ENCODE measurements at regions not wholly inside any gene's neighbourhood (a gene's known extent, or its start where the extent isn't known, plus 50 kb on each side); places are given as distances from the start of the nearest gene placed in this dataset.

GRCh38 chr6:119686644-119687043, 337.1 kb upstream of the MAN1A1 start:
- TF ChIP-seq, protein P1, sequence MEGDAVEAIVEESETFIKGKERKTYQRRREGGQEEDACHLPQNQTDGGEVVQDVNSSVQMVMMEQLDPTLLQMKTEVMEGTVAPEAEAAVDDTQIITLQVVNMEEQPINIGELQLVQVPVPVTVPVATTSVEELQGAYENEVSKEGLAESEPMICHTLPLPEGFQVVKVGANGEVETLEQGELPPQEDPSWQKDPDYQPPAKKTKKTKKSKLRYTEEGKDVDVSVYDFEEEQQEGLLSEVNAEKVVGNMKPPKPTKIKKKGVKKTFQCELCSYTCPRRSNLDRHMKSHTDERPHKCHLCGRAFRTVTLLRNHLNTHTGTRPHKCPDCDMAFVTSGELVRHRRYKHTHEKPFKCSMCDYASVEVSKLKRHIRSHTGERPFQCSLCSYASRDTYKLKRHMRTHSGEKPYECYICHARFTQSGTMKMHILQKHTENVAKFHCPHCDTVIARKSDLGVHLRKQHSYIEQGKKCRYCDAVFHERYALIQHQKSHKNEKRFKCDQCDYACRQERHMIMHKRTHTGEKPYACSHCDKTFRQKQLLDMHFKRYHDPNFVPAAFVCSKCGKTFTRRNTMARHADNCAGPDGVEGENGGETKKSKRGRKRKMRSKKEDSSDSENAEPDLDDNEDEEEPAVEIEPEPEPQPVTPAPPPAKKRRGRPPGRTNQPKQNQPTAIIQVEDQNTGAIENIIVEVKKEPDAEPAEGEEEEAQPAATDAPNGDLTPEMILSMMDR (IDR thresholded peaks at IDR 0.05; ENCODE audit: control insufficient read depth, extremely low read depth, insufficient read depth), result no peak
- DNase-seq (ENCODE audit: low read depth), result no peak
- no peak overlapping the region for H3K4me3 ChIP-seq (ENCODE audit: low read depth, low read length)

- TF ChIP-seq, protein P1 (IDR thresholded peaks at IDR 0.05; ENCODE audit: control insufficient read depth, extremely low read depth, insufficient read depth), result no peak
- DNase-seq (ENCODE audit: low read depth), result no peak
- no peak overlapping the region for H3K4me3 ChIP-seq (ENCODE audit: low read depth, low read length)
These were observed 336.7 kb upstream of the MAN1A1 start for GRCh38 chr6:119686240-119686639.

DNA sequence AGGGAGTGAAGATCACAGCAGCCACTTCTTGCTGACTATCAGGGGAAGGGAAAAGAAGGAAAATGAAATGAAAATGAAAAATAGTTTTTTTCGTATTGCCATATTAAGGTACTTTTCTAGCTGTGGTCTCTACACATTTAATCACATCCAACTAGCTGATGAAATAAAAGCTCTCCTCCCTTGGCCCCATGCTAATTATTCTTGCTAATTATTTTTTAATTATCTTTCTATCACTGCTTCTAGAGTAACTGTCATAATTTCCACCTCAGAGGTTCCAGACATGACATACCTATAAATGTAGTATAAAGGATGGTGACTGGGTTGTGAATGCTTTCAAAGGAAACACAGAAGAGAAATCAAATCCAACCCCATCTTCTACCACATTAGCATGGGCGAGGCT, 334.1 kb upstream of the MAN1A1 start:
- H3K4me3 ChIP-seq (ENCODE audit: low read depth, low read length), result no peak overlapping the region
- TF ChIP-seq, protein P1 (IDR thresholded peaks at IDR 0.05; ENCODE audit: control insufficient read depth, extremely low read depth, insufficient read depth), result no peak
- no peak for DNase-seq (ENCODE audit: low read depth)

- DNase-seq (ENCODE audit: low read depth), result peak; percentile 75
- TF ChIP-seq, protein P1 (IDR thresholded peaks at IDR 0.05; ENCODE audit: control insufficient read depth, extremely low read depth, insufficient read depth), result no peak
These were observed 333.5 kb upstream of the MAN1A1 start for GRCh38 chr6:119683031-119683430.

DNA sequence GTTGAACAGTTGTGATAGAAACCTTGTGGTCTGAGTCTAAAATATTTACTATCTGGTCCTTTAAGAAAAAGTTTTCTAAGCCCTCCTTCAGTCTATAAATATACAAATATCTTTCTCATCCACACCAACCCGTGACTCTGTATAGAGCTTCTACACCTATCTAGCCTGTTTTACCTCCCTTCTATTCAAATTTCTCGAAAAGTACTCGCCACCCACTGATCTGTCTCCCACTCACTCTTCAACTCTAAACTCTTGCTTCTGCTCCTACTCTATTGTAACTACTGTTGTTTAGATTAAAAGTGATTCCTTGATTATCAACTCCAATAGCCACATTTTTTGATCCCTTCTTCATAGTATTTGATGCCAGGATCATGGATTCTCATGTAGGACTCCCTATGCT, 329.4 kb upstream of the MAN1A1 start:
- H3K4me3 ChIP-seq (ENCODE audit: low read depth, low read length), result no peak overlapping the region
- no peak for DNase-seq (ENCODE audit: low read depth)
- TF ChIP-seq, protein P1 (IDR thresholded peaks at IDR 0.05; ENCODE audit: control insufficient read depth, extremely low read depth, insufficient read depth), result no peak

More at GRCh38 chr6:119683031-119683430, 333.5 kb upstream of the MAN1A1 start:
- no peak overlapping the region for H3K4me3 ChIP-seq (ENCODE audit: low read depth, low read length)

- TF ChIP-seq, protein P1 (IDR thresholded peaks at IDR 0.05; ENCODE audit: control insufficient read depth, extremely low read depth, insufficient read depth), result no peak
- DNase-seq (ENCODE audit: low read depth), result no peak
- no peak overlapping the region for H3K4me3 ChIP-seq (ENCODE audit: low read depth, low read length)
These were observed 327.8 kb upstream of the MAN1A1 start for GRCh38 chr6:119677384-119677783.

- H3K4me3 ChIP-seq (ENCODE audit: low read depth, low read length), result no peak overlapping the region
- TF ChIP-seq, protein P1 (IDR thresholded peaks at IDR 0.05; ENCODE audit: control insufficient read depth, extremely low read depth, insufficient read depth), result no peak
- no peak for DNase-seq (ENCODE audit: low read depth)
These were observed 327.4 kb upstream of the MAN1A1 start for GRCh38 chr6:119676961-119677360.

All from LNCaP clone FGC (cell line).